ENCODE measurements at regions not wholly inside any gene's neighbourhood (a gene's known extent, or its start where the extent isn't known, plus 50 kb on each side); places are given as distances from the start of the nearest gene placed in this dataset.

DNA sequence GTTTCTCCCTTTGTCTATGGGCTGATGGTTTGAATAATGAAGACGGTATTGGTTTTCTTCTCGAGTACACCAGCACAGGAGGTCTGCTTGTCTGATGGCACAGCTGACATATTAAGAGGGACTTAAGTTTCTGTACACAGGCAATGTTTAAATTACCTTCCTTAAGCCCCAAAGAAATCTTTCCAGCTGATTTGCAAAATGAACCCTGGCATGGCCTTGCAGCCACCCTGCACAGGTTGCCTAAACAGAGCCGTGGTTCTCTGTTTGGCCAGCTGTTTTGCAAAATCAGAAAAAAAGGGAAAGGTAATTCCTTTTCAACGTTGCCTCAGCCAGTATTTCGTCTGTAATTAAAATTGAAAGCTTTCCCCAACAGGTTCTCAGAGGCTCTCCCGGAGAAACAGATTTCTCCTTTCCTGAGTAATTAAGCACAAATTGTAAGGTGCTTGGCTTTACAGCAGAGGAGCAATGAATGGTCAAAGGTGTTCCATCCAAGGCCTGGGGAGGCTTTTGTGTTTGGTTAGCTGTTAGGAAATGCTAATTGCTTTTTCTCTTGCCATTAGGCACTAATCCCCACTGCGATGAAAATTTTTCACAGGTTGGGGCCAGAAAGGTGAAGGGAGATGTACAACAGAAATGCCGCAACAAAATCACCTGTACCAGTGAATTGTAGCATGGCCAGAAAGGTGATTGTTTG is 138.9 kb downstream of the RASEF start:
- no peak for TF ChIP-seq CTCF (IDR thresholded peaks at IDR 0.05; ENCODE audit: insufficient read depth, low read depth, low read length)
- no peak overlapping the region for H3K4me3 ChIP-seq (ENCODE audit: low read depth, low read length)
- DNase-seq (ENCODE audit: low read depth) = no peak

Measured in fibroblast of villous mesenchyme (primary cell).